ENCODE measurements at regions not wholly inside any gene's neighbourhood (a gene's known extent, or its start where the extent isn't known, plus 50 kb on each side); places are given as distances from the start of the nearest gene placed in this dataset.

GRCh38 chr7:112708236-112708635 lies 82.0 kb downstream of the TMEM168 start:
- Histone ChIP-seq H3K4me3 (ENCODE audit: low read length, poor library complexity, severe bottlenecking) (no peak overlapping the region), H3K4me1 (ENCODE audit: insufficient read depth, low read length, poor library complexity, severe bottlenecking) (no peaks in the 10 kb centered on the region), H2AFZ (ENCODE audit: low read length) (no peak overlapping the region), H4K20me1 (ENCODE audit: insufficient read depth, low read length, poor library complexity, severe bottlenecking) (no peaks in the 10 kb centered on the region), H3K9ac (ENCODE audit: low read depth, low read length, poor library complexity, severe bottlenecking) (no peak overlapping the region), H3K9me2 (replicated peaks; ENCODE audit: low read depth, low read length) (no peaks in the 10 kb centered on the region), H3K4me2 (ENCODE audit: low read depth, low read length, poor library complexity, severe bottlenecking) (no peak overlapping the region), H3K9me3 (ENCODE audit: insufficient read depth, low read depth, low read length) (no peaks in the 10 kb centered on the region), H3K36me3 (ENCODE audit: insufficient read depth, low read length) (no peaks in the 10 kb centered on the region), H3K27me3 (ENCODE audit: insufficient read depth, low read length, poor library complexity, severe bottlenecking) (no peaks in the 10 kb centered on the region), H3K79me2 (ENCODE audit: insufficient read depth, low read length) (no peaks in the 10 kb centered on the region), H3F3A (ENCODE audit: low read depth) (no peaks in the 10 kb centered on the region)
- no peak for TF ChIP-seq EZH2phosphoT487 (IDR thresholded peaks at IDR 0.05; ENCODE audit: borderline replicate concordance)
- TF ChIP-seq CTCF (conservative IDR thresholded peaks at IDR 0.05; ENCODE audit: low read length): no peak
